ENCODE measurements at regions not wholly inside any gene's neighbourhood (a gene's known extent, or its start where the extent isn't known, plus 50 kb on each side); places are given as distances from the start of the nearest gene placed in this dataset.

GRCh38 chr7:46934198-46934825 is 647.6 kb downstream of the TNS3 start:
- Mint-ChIP-seq H3K27me3 (ENCODE audit: unreplicated experiment) (no peaks in the 10 kb centered on the region), H3K27ac (ENCODE audit: unreplicated experiment) (no peak overlapping the region), H3K36me3 (ENCODE audit: unreplicated experiment) (no peaks in the 10 kb centered on the region), H3K4me1 (ENCODE audit: unreplicated experiment) (peaks cover 45% of the 10 kb centered on the region), H3K4me3 (ENCODE audit: unreplicated experiment) (no peak overlapping the region), H3K9me3 (ENCODE audit: unreplicated experiment) (no peaks in the 10 kb centered on the region)
- no peak for DNase-seq (ENCODE audit: extremely low spot score, unreplicated experiment)
- no peak for TF ChIP-seq CTCF (IDR thresholded peaks at IDR 0.05)

GRCh38 chr7:46933596-46933995 is 648.3 kb downstream of the TNS3 start:
- Mint-ChIP-seq H3K36me3 (ENCODE audit: unreplicated experiment) (no peaks in the 10 kb centered on the region), H3K27ac (ENCODE audit: unreplicated experiment) (peak overlapping the region; percentile 95), H3K27me3 (ENCODE audit: unreplicated experiment) (no peaks in the 10 kb centered on the region)

GRCh38 chr7:46932676-46933424 is 649.1 kb downstream of the TNS3 start:
- Mint-ChIP-seq H3K4me3 (ENCODE audit: unreplicated experiment) (no peak overlapping the region), H3K9me3 (ENCODE audit: unreplicated experiment) (no peaks in the 10 kb centered on the region), H3K27ac (ENCODE audit: unreplicated experiment) (peak overlapping the region; percentile 95), H3K4me1 (ENCODE audit: unreplicated experiment) (peaks cover 45% of the 10 kb centered on the region), H3K27me3 (ENCODE audit: unreplicated experiment) (no peaks in the 10 kb centered on the region), H3K36me3 (ENCODE audit: unreplicated experiment) (no peaks in the 10 kb centered on the region)
- no peak for DNase-seq (ENCODE audit: extremely low spot score, unreplicated experiment)
- TF ChIP-seq CTCF (IDR thresholded peaks at IDR 0.05) = peak; percentile 48

More at GRCh38 chr7:46933596-46933995, 648.3 kb downstream of the TNS3 start:
- no peak for DNase-seq (ENCODE audit: extremely low spot score, unreplicated experiment)
- H3K9me3 Mint-ChIP-seq (ENCODE audit: unreplicated experiment) = no peaks in the 10 kb centered on the region
- no peak overlapping the region for H3K4me3 Mint-ChIP-seq (ENCODE audit: unreplicated experiment)
- TF ChIP-seq CTCF (IDR thresholded peaks at IDR 0.05) = no peak
- peaks cover 45% of the 10 kb centered on the region for H3K4me1 Mint-ChIP-seq (ENCODE audit: unreplicated experiment)

- no peak for TF ChIP-seq CTCF (IDR thresholded peaks at IDR 0.05)
- no peak for DNase-seq (ENCODE audit: extremely low spot score, unreplicated experiment)
- peaks cover 45% of the 10 kb centered on the region for H3K4me1 Mint-ChIP-seq (ENCODE audit: unreplicated experiment)
- H3K27me3 Mint-ChIP-seq (ENCODE audit: unreplicated experiment) = no peaks in the 10 kb centered on the region
- no peaks in the 10 kb centered on the region for H3K9me3 Mint-ChIP-seq (ENCODE audit: unreplicated experiment)
- H3K4me3 Mint-ChIP-seq (ENCODE audit: unreplicated experiment) = no peak overlapping the region
- peak overlapping the region; percentile 95 for H3K27ac Mint-ChIP-seq (ENCODE audit: unreplicated experiment)
- no peaks in the 10 kb centered on the region for H3K36me3 Mint-ChIP-seq (ENCODE audit: unreplicated experiment)
Observed at GRCh38 chr7:46932306-46932675, 649.6 kb downstream of the TNS3 start.

GRCh38 chr7:46930366-46930765 is 651.5 kb downstream of the TNS3 start:
- H3K4me1 Mint-ChIP-seq (ENCODE audit: unreplicated experiment) = peaks cover 45% of the 10 kb centered on the region

More at GRCh38 chr7:46930366-46930765, 651.5 kb downstream of the TNS3 start:
- H3K4me3 Mint-ChIP-seq (ENCODE audit: unreplicated experiment) = no peak overlapping the region
- H3K36me3 Mint-ChIP-seq (ENCODE audit: unreplicated experiment) = no peaks in the 10 kb centered on the region
- no peak for TF ChIP-seq CTCF (IDR thresholded peaks at IDR 0.05)
- peaks cover 6% of the 10 kb centered on the region for H3K9me3 Mint-ChIP-seq (ENCODE audit: unreplicated experiment)
- H3K27me3 Mint-ChIP-seq (ENCODE audit: unreplicated experiment) = no peaks in the 10 kb centered on the region
- H3K27ac Mint-ChIP-seq (ENCODE audit: unreplicated experiment) = peak overlapping the region; percentile 73
- no peak for DNase-seq (ENCODE audit: extremely low spot score, unreplicated experiment)
